Ishikawa (cell line): ENCODE measurements at regions not wholly inside any gene's neighbourhood (a gene's known extent, or its start where the extent isn't known, plus 50 kb on each side); places are given as distances from the start of the nearest gene placed in this dataset.

Experiments used
- EGR1 ChIP-seq: IDR thresholded peaks from 2 replicates; pipeline ENCODE4 v1.6.1; 2012
- TCF12 ChIP-seq: IDR thresholded peaks from 2 replicates; pipeline ENCODE4 v1.6.1; 2012; ENCODE audit warnings: low read depth
- TF ChIP-seq, protein P1 (sequence below): IDR thresholded peaks from 2 replicates; pipeline ENCODE4 v1.6.1; 2012

DNA sequence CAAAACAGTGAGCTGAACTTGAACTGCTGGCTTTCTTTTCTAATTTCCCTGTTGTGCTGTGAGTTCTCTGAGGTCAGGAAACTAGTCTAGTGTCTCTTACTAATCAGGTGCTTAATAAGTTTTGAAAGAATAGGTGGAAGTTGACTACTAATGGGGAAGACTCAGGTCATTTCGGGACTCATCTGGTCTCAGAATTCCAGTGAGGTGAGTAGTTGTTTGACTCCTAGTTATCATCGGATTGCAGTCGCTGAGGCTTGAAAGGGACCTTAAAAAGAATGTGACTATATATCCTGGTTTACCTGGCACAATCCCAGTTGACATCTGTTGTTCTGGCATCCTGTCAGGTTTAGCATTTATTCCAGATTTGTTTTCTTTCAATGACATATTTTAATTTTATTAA is 81.4 kb upstream of the SPAG17 start:
- TF ChIP-seq EGR1 (no peak), TCF12 (no peak)
- TF ChIP-seq, protein P1, sequence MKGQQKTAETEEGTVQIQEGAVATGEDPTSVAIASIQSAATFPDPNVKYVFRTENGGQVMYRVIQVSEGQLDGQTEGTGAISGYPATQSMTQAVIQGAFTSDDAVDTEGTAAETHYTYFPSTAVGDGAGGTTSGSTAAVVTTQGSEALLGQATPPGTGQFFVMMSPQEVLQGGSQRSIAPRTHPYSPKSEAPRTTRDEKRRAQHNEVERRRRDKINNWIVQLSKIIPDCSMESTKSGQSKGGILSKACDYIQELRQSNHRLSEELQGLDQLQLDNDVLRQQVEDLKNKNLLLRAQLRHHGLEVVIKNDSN: no peak
